Trophoblast cell (in vitro differentiated cells and primary cell): ENCODE measurements at regions not wholly inside any gene's neighbourhood (a gene's known extent, or its start where the extent isn't known, plus 50 kb on each side); places are given as distances from the start of the nearest gene placed in this dataset.

Experiments
- DNase-seq, 2 donors: peaks; one replicate each; pipeline ENCODE4 v3.0.0-alpha.2; 2016
- H2AFZ ChIP-seq: 2 replicates; pipeline ENCODE4 v1.6.1; 2013; ENCODE audit warnings: low read length, moderate library complexity, mild to moderate bottlenecking; ENCODE audit not compliant: insufficient read depth, poor library complexity
- H2AK5ac ChIP-seq: 2 replicates; pipeline ENCODE4 v1.6.1; 2013; ENCODE audit warnings: mild to moderate bottlenecking, low read length
- H2BK120ac ChIP-seq: 2 replicates; pipeline ENCODE4 v1.6.1; 2013; ENCODE audit warnings: low read length, mild to moderate bottlenecking, moderate library complexity; ENCODE audit not compliant: insufficient read depth, poor library complexity
- H2BK12ac ChIP-seq: 2 replicates; pipeline ENCODE4 v1.6.1; 2013; ENCODE audit warnings: mild to moderate bottlenecking, low read length, moderate library complexity
- H2BK5ac ChIP-seq: 2 replicates; pipeline ENCODE4 v1.6.1; 2013; ENCODE audit warnings: low read length, low read depth, moderate library complexity, mild to moderate bottlenecking; ENCODE audit not compliant: poor library complexity
- H3K14ac ChIP-seq: 2 replicates; pipeline ENCODE4 v1.6.1; 2013; ENCODE audit warnings: mild to moderate bottlenecking, low read length
- H3K18ac ChIP-seq: 2 replicates; pipeline ENCODE4 v1.6.1; 2013; ENCODE audit warnings: mild to moderate bottlenecking, low read length
- H3K23ac ChIP-seq: 2 replicates; pipeline ENCODE4 v1.6.1; 2013; ENCODE audit warnings: low read length
- H3K27ac ChIP-seq: 2 replicates; pipeline ENCODE4 v1.5.1; 2013; ENCODE audit warnings: low read depth, mild to moderate bottlenecking, inconsistent platforms, low read length, moderate library complexity
- H3K27me3 ChIP-seq: 2 replicates; pipeline ENCODE4 v1.6.1; 2013; ENCODE audit warnings: inconsistent platforms, mild to moderate bottlenecking, low read length, moderate library complexity; ENCODE audit not compliant: insufficient read depth
- H3K36me3 ChIP-seq, 2 experiments: 1 replicate in 1 of 2; 2 replicates in 1 of 2; pipeline ENCODE4 v1.6.1; 2013; ENCODE audit warnings: low read length in 2 of 2, mild to moderate bottlenecking in 2 of 2, moderate library complexity in 1 of 2; ENCODE audit not compliant: insufficient read depth in 2 of 2, control insufficient read depth in 1 of 2
- H3K4ac ChIP-seq: 2 replicates; pipeline ENCODE4 v1.6.1; 2013; ENCODE audit warnings: low read depth, mild to moderate bottlenecking, low read length, moderate library complexity
- H3K4me1 ChIP-seq, 2 experiments: 1 replicate in 1 of 2; 2 replicates in 1 of 2; pipeline ENCODE4 v1.6.1; 2013; ENCODE audit warnings: low read length in 2 of 2, mild to moderate bottlenecking in 2 of 2, moderate library complexity in 1 of 2; ENCODE audit not compliant: insufficient read depth in 2 of 2, control insufficient read depth in 1 of 2
- H3K4me2 ChIP-seq: 2 replicates; pipeline ENCODE4 v1.6.1; 2013; ENCODE audit warnings: inconsistent platforms, mild to moderate bottlenecking, low read length, moderate library complexity
- H3K4me3 ChIP-seq: 2 replicates; pipeline ENCODE4 v1.5.1; 2013; ENCODE audit warnings: mild to moderate bottlenecking, low read depth, low read length, inconsistent platforms
- H3K79me1 ChIP-seq: one replicate; pipeline ENCODE4 v1.6.1; 2013; ENCODE audit warnings: low read length
- H3K79me2 ChIP-seq: 2 replicates; pipeline ENCODE4 v1.6.1; 2013; ENCODE audit warnings: low read length, mild to moderate bottlenecking; ENCODE audit not compliant: control insufficient read depth, insufficient read depth, poor library complexity
- H3K9ac ChIP-seq: 2 replicates; pipeline ENCODE4 v1.6.1; 2013; ENCODE audit warnings: mild to moderate bottlenecking, low read length
- H3K9me3 ChIP-seq: 2 replicates; pipeline ENCODE4 v1.6.1; 2013; ENCODE audit warnings: low read depth, mild to moderate bottlenecking, control low read depth, inconsistent platforms, low read length; ENCODE audit not compliant: insufficient read depth
- H4K12ac ChIP-seq: 2 replicates; pipeline ENCODE4 v1.6.1; 2013; ENCODE audit warnings: low read depth, mild to moderate bottlenecking, low read length, moderate library complexity
- H4K8ac ChIP-seq: 2 replicates; pipeline ENCODE4 v1.6.1; 2013; ENCODE audit warnings: low read depth, mild to moderate bottlenecking, low read length, moderate library complexity
- H4K91ac ChIP-seq: one replicate; pipeline ENCODE4 v1.6.1; 2013; ENCODE audit warnings: low read depth, mild to moderate bottlenecking, low read length, moderate library complexity
- WGBS: extraction: QIAGEN DNeasy Blood & Tissue Kit; methylation state at CpG from one replicate; pipeline ENCODE4 v1.1.7; 2013; ENCODE audit warnings: missing lambda C conversion rate; ENCODE audit not compliant: insufficient read length, insufficient coverage; ENCODE audit errors: extremely low coverage; 5-methylcytosine and 5-hydroxymethylcytosine counted together

GRCh38 chr22:49721211-49721763, 106.4 kb downstream of the BRD1 start:
- no peaks in the 10 kb centered on the region for H3K79me2 ChIP-seq
- no peak overlapping the region for H2BK12ac ChIP-seq
- H3K79me1 ChIP-seq: no peaks in the 10 kb centered on the region
- no peak overlapping the region for H3K14ac ChIP-seq
- no peak overlapping the region for H4K12ac ChIP-seq
- peaks cover under 1% of the 10 kb centered on the region for H3K27me3 ChIP-seq
- DNase-seq: no peak
- no peak overlapping the region for H3K9ac ChIP-seq
- H3K4me1 ChIP-seq: no peaks in the 10 kb centered on the region
- no peak overlapping the region for H3K4me2 ChIP-seq
- no peaks in the 10 kb centered on the region for H3K36me3 ChIP-seq
- H3K4me3 ChIP-seq: no peak overlapping the region
- peaks cover 5% of the 10 kb centered on the region for H3K9me3 ChIP-seq
- no peak overlapping the region for H4K8ac ChIP-seq
- no peak overlapping the region for H3K18ac ChIP-seq
- H2AK5ac ChIP-seq: no peak overlapping the region
- H3K27ac ChIP-seq: no peak overlapping the region
- no peak overlapping the region for H2BK5ac ChIP-seq
- H2BK120ac ChIP-seq: no peak overlapping the region
- no CpG with 5 or more reads among the region's 15 CpGs for WGBS
- H2AFZ ChIP-seq: no peak overlapping the region
- H4K91ac ChIP-seq: no peak overlapping the region
- no peak overlapping the region for H3K23ac ChIP-seq
- no peak overlapping the region for H3K4ac ChIP-seq

DNA sequence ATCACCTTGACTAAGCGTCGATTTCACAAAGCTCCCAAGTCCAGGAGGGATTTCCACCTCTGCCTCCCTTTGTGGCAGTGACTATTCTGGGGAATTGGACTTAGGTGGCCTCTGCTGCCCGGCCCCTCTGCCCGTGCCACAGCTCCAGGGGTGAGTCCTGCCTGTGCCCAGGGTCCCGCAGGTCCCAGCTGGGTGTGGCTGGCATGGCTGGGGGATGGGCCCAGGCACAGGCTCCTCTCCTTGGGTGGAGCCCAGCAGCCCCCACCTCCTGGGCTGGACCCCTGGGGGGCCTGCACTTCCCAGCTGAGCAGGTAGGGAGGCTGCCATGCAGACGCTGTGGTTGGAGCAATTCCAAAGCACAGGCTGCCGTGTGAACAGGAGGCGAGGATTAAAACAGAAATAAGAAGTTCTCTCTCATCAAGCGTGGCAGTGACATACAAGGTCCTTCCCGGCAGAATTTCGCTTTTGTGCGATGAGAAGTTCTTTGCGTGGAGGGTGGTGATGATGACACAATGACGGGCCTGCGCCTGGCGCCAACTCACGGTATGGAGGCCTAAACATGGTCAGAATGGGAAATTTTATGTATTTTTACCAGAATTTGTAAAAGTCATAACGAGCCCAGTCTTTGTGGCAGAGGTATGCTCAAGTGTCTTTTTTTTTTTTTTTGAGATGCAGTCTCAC, 107.3 kb downstream of the BRD1 start:
- Histone ChIP-seq H3K79me2 (no peaks in the 10 kb centered on the region), H2BK5ac (no peak overlapping the region), H3K23ac (no peak overlapping the region), H2AK5ac (no peak overlapping the region), H4K91ac (no peak overlapping the region), H2BK120ac (no peak overlapping the region), H3K14ac (no peak overlapping the region), H3K27me3 (no peaks in the 10 kb centered on the region), H2AFZ (no peak overlapping the region), H3K4me3 (no peak overlapping the region), H3K4me2 (no peak overlapping the region), H3K36me3 (no peaks in the 10 kb centered on the region), H4K8ac (no peak overlapping the region), H3K9ac (no peak overlapping the region), H3K9me3 (peaks cover 5% of the 10 kb centered on the region), H2BK12ac (no peak overlapping the region), H4K12ac (no peak overlapping the region), H3K18ac (no peak overlapping the region), H3K79me1 (no peaks in the 10 kb centered on the region), H3K27ac (no peak overlapping the region), H3K4me1 (no peaks in the 10 kb centered on the region), H3K4ac (no peak overlapping the region)
- DNase-seq: no peak
- WGBS: no CpG with 5 or more reads among the region's 18 CpGs

DNA sequence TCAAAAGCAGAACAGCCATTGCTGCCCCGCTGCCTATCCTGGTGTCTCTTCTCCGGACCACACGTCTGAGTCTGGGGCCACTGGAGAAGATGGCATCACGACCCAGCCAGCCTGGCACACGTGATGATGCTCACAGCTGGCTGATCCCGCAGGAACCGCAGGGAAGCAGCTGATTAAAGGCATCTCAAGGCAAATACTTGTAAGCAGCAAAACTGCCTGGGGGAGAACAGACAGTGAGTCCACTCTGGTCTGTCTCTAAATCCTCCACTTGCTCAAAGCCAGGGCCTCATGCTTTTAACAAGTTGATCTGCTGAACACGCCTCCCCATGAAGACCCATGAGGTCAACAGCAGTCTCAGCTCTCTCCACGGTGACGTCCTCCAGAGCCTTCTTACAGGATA, 108.6 kb downstream of the BRD1 start:
- no peaks in the 10 kb centered on the region for H3K36me3 ChIP-seq
- no CpG with 5 or more reads among the region's 10 CpGs for WGBS

DNA sequence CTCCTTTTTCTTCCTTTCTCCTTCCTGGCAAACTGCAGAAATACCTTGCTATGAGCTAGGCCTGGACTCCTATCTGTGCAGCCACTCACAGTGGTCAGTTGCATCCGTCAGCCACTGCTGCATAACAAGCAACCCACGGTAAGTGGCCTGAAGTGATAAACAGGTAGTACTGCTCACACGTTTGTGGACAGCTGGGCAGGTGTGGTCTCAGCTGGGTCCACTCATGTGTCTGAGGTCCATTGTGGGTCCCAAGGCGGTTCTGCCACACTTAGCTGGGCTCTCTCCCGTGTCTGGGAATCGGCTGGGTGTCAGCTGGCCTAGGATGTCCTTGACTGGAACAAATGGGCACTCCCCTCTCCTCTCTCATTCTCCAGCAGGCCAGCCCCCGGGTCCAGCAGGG, 109.3 kb downstream of the BRD1 start:
- no peak overlapping the region for H3K4ac ChIP-seq
- no peak overlapping the region for H3K4me2 ChIP-seq
- no peak overlapping the region for H3K27ac ChIP-seq
- H3K4me3 ChIP-seq: no peak overlapping the region
- H4K91ac ChIP-seq: no peak overlapping the region
- H2BK120ac ChIP-seq: no peak overlapping the region
- WGBS: no CpG with 5 or more reads among the region's 7 CpGs
- peaks cover 3% of the 10 kb centered on the region for H3K9me3 ChIP-seq
- no peak overlapping the region for H3K9ac ChIP-seq
- no peak overlapping the region for H4K8ac ChIP-seq
- H3K79me2 ChIP-seq: no peaks in the 10 kb centered on the region
- no peak overlapping the region for H3K18ac ChIP-seq
- no peaks in the 10 kb centered on the region for H3K27me3 ChIP-seq
- no peak overlapping the region for H2AFZ ChIP-seq
- no peaks in the 10 kb centered on the region for H3K79me1 ChIP-seq
- no peak overlapping the region for H2BK12ac ChIP-seq
- no peak overlapping the region for H3K23ac ChIP-seq
- DNase-seq: no peak
- H3K14ac ChIP-seq: no peak overlapping the region
- H4K12ac ChIP-seq: no peak overlapping the region
- H2AK5ac ChIP-seq: no peak overlapping the region
- H2BK5ac ChIP-seq: no peak overlapping the region
- no peaks in the 10 kb centered on the region for H3K36me3 ChIP-seq
- no peaks in the 10 kb centered on the region for H3K4me1 ChIP-seq

More for the DNA sequence above, 108.6 kb downstream of the BRD1 start:
- Histone ChIP-seq H2BK5ac (no peak overlapping the region), H2AFZ (no peak overlapping the region), H3K27ac (no peak overlapping the region), H3K4ac (no peak overlapping the region), H3K23ac (no peak overlapping the region), H3K9me3 (peaks cover 5% of the 10 kb centered on the region), H3K4me3 (no peak overlapping the region), H3K9ac (no peak overlapping the region), H2AK5ac (no peak overlapping the region), H2BK12ac (no peak overlapping the region), H4K91ac (no peak overlapping the region), H3K27me3 (no peaks in the 10 kb centered on the region), H2BK120ac (no peak overlapping the region), H3K79me1 (no peaks in the 10 kb centered on the region), H3K14ac (no peak overlapping the region), H3K18ac (no peak overlapping the region), H3K79me2 (no peaks in the 10 kb centered on the region), H3K4me2 (no peak overlapping the region), H3K4me1 (no peaks in the 10 kb centered on the region), H4K8ac (no peak overlapping the region), H4K12ac (no peak overlapping the region)
- no peak for DNase-seq
